Left lobe of liver (tissue), 2 donors: ENCODE measurements at regions not wholly inside any gene's neighbourhood (a gene's known extent, or its start where the extent isn't known, plus 50 kb on each side); places are given as distances from the start of the nearest gene placed in this dataset.

ENCODE experiments used
- ATAC-seq: fragments of 200-7000 bp; cut with Tn5 transposase; one replicate; pipeline ENCODE4 v1.9.1; 2020; ENCODE audit warnings: mild to moderate bottlenecking, moderate library complexity
- DNase-seq: peaks from one replicate; pipeline ENCODE4 v3.0.0-alpha.2; 2020; ENCODE audit warnings: low spot score
- donor health status: DM: no; HTN: no; CAD: no; lungs with moderate emphysema.
- donor health status: DM: no; HTN: yes; CAD: no.

- ATAC-seq (no peak), DNase-seq (no peak)
These were observed 146.4 kb downstream of the BMP4 start for GRCh38 chr14:53810221-53810620.

GRCh38 chr14:53808042-53808441 is 148.6 kb downstream of the BMP4 start:
- DNase-seq = no peak
- ATAC-seq = no peak

- DNase-seq = no peak
- peak; percentile 54 for ATAC-seq
These were observed 149.1 kb downstream of the BMP4 start for GRCh38 chr14:53807542-53807941.

- ATAC-seq = no peak
- no peak for DNase-seq
These were observed 149.5 kb downstream of the BMP4 start for GRCh38 chr14:53807108-53807507.

GRCh38 chr14:53796734-53797133 is 159.9 kb downstream of the BMP4 start:
- no peak for DNase-seq
- no peak for ATAC-seq

GRCh38 chr14:53793790-53794505 is 162.7 kb downstream of the BMP4 start:
- ATAC-seq (no peak), DNase-seq (no peak)

- no peak for DNase-seq
- ATAC-seq = peak; percentile 51
These were observed 163.7 kb downstream of the BMP4 start for GRCh38 chr14:53792909-53793308.

- no peak for DNase-seq
These were observed 165.7 kb downstream of the BMP4 start for GRCh38 chr14:53790731-53791500.

GRCh38 chr14:53788566-53788965 is 168.1 kb downstream of the BMP4 start:
- ATAC-seq (no peak), DNase-seq (no peak)

More at GRCh38 chr14:53790731-53791500, 165.7 kb downstream of the BMP4 start:
- no peak for ATAC-seq

GRCh38 chr14:53786045-53786444 is 170.6 kb downstream of the BMP4 start:
- ATAC-seq = no peak
- no peak for DNase-seq

- DNase-seq (no peak), ATAC-seq (no peak)
These were observed 171.9 kb downstream of the BMP4 start for GRCh38 chr14:53784688-53785087.

GRCh38 chr14:53783256-53783655 is 173.4 kb downstream of the BMP4 start:
- ATAC-seq = no peak
- no peak for DNase-seq

GRCh38 chr14:53780051-53780555 is 176.5 kb downstream of the BMP4 start:
- ATAC-seq (no peak), DNase-seq (no peak)

GRCh38 chr14:53779301-53779700 is 177.3 kb downstream of the BMP4 start:
- ATAC-seq (no peak), DNase-seq (no peak)

GRCh38 chr14:53778263-53778662 is 178.4 kb downstream of the BMP4 start:
- no peak for ATAC-seq
- no peak for DNase-seq

- ATAC-seq (no peak), DNase-seq (no peak)
These were observed 183.7 kb downstream of the BMP4 start for GRCh38 chr14:53772936-53773335.

- DNase-seq (no peak), ATAC-seq (no peak)
These were observed 189.1 kb downstream of the BMP4 start for GRCh38 chr14:53767566-53767965.

GRCh38 chr14:53766601-53767000 is 190.0 kb downstream of the BMP4 start:
- no peak for ATAC-seq

GRCh38 chr14:53766106-53766505 is 190.5 kb downstream of the BMP4 start:
- DNase-seq = no peak
- ATAC-seq = no peak

More at GRCh38 chr14:53766601-53767000, 190.0 kb downstream of the BMP4 start:
- no peak for DNase-seq

GRCh38 chr14:53764846-53765245 is 191.8 kb downstream of the BMP4 start:
- DNase-seq = no peak
- ATAC-seq = no peak

GRCh38 chr14:53758141-53758540 is 198.5 kb downstream of the BMP4 start:
- ATAC-seq (no peak), DNase-seq (no peak)

- DNase-seq (no peak), ATAC-seq (no peak)
These were observed 198.9 kb downstream of the BMP4 start for GRCh38 chr14:53757732-53758131.
